IMR-90 (cell line): ENCODE measurements at regions not wholly inside any gene's neighbourhood (a gene's known extent, or its start where the extent isn't known, plus 50 kb on each side); places are given as distances from the start of the nearest gene placed in this dataset.

Source experiments
- ATAC-seq: fragments of 200-7000 bp; cut with Tn5 transposase; 2 replicates; pipeline ENCODE4 v1.9.1; 2020; ENCODE audit warnings: low read depth, mild to moderate bottlenecking, moderate library complexity
- BruUV-seq: library from RNA; stranded (reverse); fragments of 400-500 nt; replicated peaks from 2 replicates; lab custom pipeline; 2021; lab: Mats Ljungman, UMichigan
- CTCF ChIA-PET: fragments of 300-600 bp; formaldehyde crosslinking; extraction: SDS; loops from one replicate; lab custom pipeline; 2021; ENCODE audit warnings: antibody characterized with exemption; lab: Yijun Ruan, JAX
- POLR2A ChIA-PET: fragments of 300-600 bp; sonication (Branson Sonifier 250); formaldehyde crosslinking; loops from one replicate; lab custom pipeline; 2022; ENCODE audit warnings: antibody characterized with exemption; ENCODE audit not compliant: unreplicated experiment; lab: Charles Lee
- DNase-seq: peaks from one replicate; pipeline ENCODE4 v3.0.0; 2013
- H2AFZ ChIP-seq: replicated peaks from 2 replicates; pipeline ENCODE3; 2013; ENCODE audit warnings: low read length, mild to moderate bottlenecking; ENCODE audit not compliant: poor library complexity
- H2AK5ac ChIP-seq: 2 replicates; pipeline ENCODE4 v1.6.1; 2013; ENCODE audit warnings: low read depth, low read length, inconsistent platforms
- H2AK9ac ChIP-seq: replicated peaks from 2 replicates; pipeline ENCODE3; 2013; ENCODE audit warnings: mild to moderate bottlenecking, low read depth, low read length, moderate library complexity; ENCODE audit not compliant: poor library complexity
- H2BK120ac ChIP-seq: 2 replicates; pipeline ENCODE4 v1.6.1; 2013; ENCODE audit warnings: low read depth, low read length, inconsistent platforms
- H2BK15ac ChIP-seq: 3 replicates; pipeline ENCODE4 v1.6.1; 2013; ENCODE audit warnings: low read depth, low read length, inconsistent platforms
- H2BK20ac ChIP-seq: 2 replicates; pipeline ENCODE4 v1.6.1; 2013; ENCODE audit warnings: low read depth, mild to moderate bottlenecking, inconsistent platforms, low read length, moderate library complexity
- H2BK5ac ChIP-seq: 2 replicates; pipeline ENCODE4 v1.6.1; 2013; ENCODE audit warnings: mild to moderate bottlenecking, low read depth, low read length, inconsistent platforms; ENCODE audit not compliant: poor library complexity, severe bottlenecking
- H3K14ac ChIP-seq: replicated peaks from 2 replicates; pipeline ENCODE4 v1.6.1; 2013; ENCODE audit warnings: low read depth, low read length, inconsistent platforms
- H3K18ac ChIP-seq: 2 replicates; pipeline ENCODE4 v1.6.1; 2013; ENCODE audit warnings: low read depth, low read length, control low read depth
- H3K23ac ChIP-seq: 2 replicates; pipeline ENCODE4 v1.6.1; 2013; ENCODE audit warnings: low read depth, low read length, inconsistent platforms
- H3K27ac ChIP-seq: 2 replicates; pipeline ENCODE4 v1.5.1; 2013; ENCODE audit warnings: mild to moderate bottlenecking, control low read depth, low read length; ENCODE audit not compliant: insufficient read depth
- H3K27me3 ChIP-seq: 2 replicates; pipeline ENCODE4 v1.6.1; 2013; ENCODE audit warnings: low read length; ENCODE audit not compliant: control insufficient read depth, insufficient read depth
- H3K36me3 ChIP-seq: 2 replicates; pipeline ENCODE4 v1.6.1; 2013; ENCODE audit warnings: low read length, mixed read lengths; ENCODE audit not compliant: control insufficient read depth, insufficient read depth
- H3K4ac ChIP-seq: 2 replicates; pipeline ENCODE4 v1.6.1; 2013; ENCODE audit warnings: low read depth, low read length, inconsistent platforms
- H3K4me1 ChIP-seq: 2 replicates; pipeline ENCODE4 v1.6.1; 2013; ENCODE audit warnings: low read length, mixed read lengths; ENCODE audit not compliant: control insufficient read depth, insufficient read depth
- H3K4me2 ChIP-seq: 2 replicates; pipeline ENCODE4 v1.6.1; 2013; ENCODE audit warnings: low read depth, mild to moderate bottlenecking, control low read depth, low read length, moderate library complexity
- H3K4me3 ChIP-seq: 2 replicates; pipeline ENCODE4 v1.5.1; 2013; ENCODE audit warnings: low read depth, mild to moderate bottlenecking, control low read depth, low read length, moderate library complexity; ENCODE audit not compliant: insufficient read depth
- H3K56ac ChIP-seq: 2 replicates; pipeline ENCODE4 v1.6.1; 2013; ENCODE audit warnings: low read length, inconsistent platforms; ENCODE audit not compliant: insufficient read depth; ENCODE audit errors: extremely low read depth
- H3K79me1 ChIP-seq, 2 experiments: 2 replicates each; pipeline ENCODE4 v1.6.1; 2013; ENCODE audit warnings: low read length in 2 of 2, inconsistent platforms in 1 of 2, low read depth in 1 of 2
- H3K9ac ChIP-seq: 2 replicates; pipeline ENCODE4 v1.6.1; 2013; ENCODE audit warnings: low read depth, low read length, control low read depth
- H3K9me1 ChIP-seq: 2 replicates; pipeline ENCODE4 v1.6.1; 2013; ENCODE audit warnings: low read length, inconsistent platforms; ENCODE audit not compliant: insufficient read depth
- H3K9me3 ChIP-seq: 2 replicates; pipeline ENCODE4 v1.6.1; 2013; ENCODE audit warnings: low read length; ENCODE audit not compliant: control insufficient read depth, insufficient read depth
- H4K20me1 ChIP-seq: 2 replicates; pipeline ENCODE4 v1.6.1; 2013; ENCODE audit warnings: low read length, inconsistent platforms; ENCODE audit not compliant: insufficient read depth
- H4K5ac ChIP-seq: 2 replicates; pipeline ENCODE4 v1.6.1; 2013; ENCODE audit warnings: mild to moderate bottlenecking, low read depth, low read length, control low read depth
- H4K8ac ChIP-seq, 2 experiments: 2 replicates each; pipeline ENCODE4 v1.6.1; 2013; ENCODE audit warnings: low read depth in 2 of 2, low read length in 2 of 2, control low read depth in 1 of 2, inconsistent platforms in 1 of 2
- H4K91ac ChIP-seq: 2 replicates; pipeline ENCODE4 v1.6.1; 2013; ENCODE audit warnings: low read depth, low read length, inconsistent platforms; ENCODE audit not compliant: insufficient read depth
- BHLHE40 ChIP-seq: fragments of 150-350 bp; IDR thresholded peaks from 2 replicates; pipeline ENCODE4 v1.6.1; 2016; ENCODE audit warnings: mild to moderate bottlenecking, low read depth, low read length
- CHD1 ChIP-seq: IDR thresholded peaks from 2 replicates; pipeline ENCODE4 v1.6.1; 2012; ENCODE audit warnings: low read depth, low read length, improper control_type of control experiment
- FOS ChIP-seq: fragments of 150-350 bp; IDR thresholded peaks from 2 replicates; pipeline ENCODE4 v1.6.1; 2016; ENCODE audit warnings: low read depth, low read length
- MAFK ChIP-seq: IDR thresholded peaks from 2 replicates; pipeline ENCODE4 v1.6.1; 2012; ENCODE audit warnings: low read depth, low read length, improper control_type of control experiment
- MAZ ChIP-seq: IDR thresholded peaks from 2 replicates; pipeline ENCODE4 v1.6.1; 2012; ENCODE audit warnings: low read depth, mild to moderate bottlenecking, low read length, improper control_type of control experiment, moderate library complexity, borderline replicate concordance
- MXI1 ChIP-seq: IDR thresholded peaks from 2 replicates; pipeline ENCODE4 v1.6.1; 2012; ENCODE audit warnings: low read depth, mild to moderate bottlenecking, low read length, moderate library complexity, borderline replicate concordance
- NFE2L2 ChIP-seq: fragments of 150-350 bp; IDR thresholded peaks from 2 replicates; pipeline ENCODE4 v1.6.1; 2016; ENCODE audit warnings: low read depth, mild to moderate bottlenecking, low read length
- RFX5 ChIP-seq: IDR thresholded peaks from 2 replicates; pipeline ENCODE4 v1.8.0; 2012; ENCODE audit warnings: low read depth, mild to moderate bottlenecking, low read length, moderate library complexity
- USF2 ChIP-seq: fragments of 150-350 bp; IDR thresholded peaks from 2 replicates; pipeline ENCODE4 v1.6.1; 2017; ENCODE audit warnings: mild to moderate bottlenecking, antibody characterized with exemption, low read length, low read depth
- WGBS, 2 experiments: methylation state at CpG; one replicate each; pipeline versions ENCODE4 v1.1.5 to v1.1.7; 2013; ENCODE audit warnings: missing lambda C conversion rate in 2 of 2; ENCODE audit not compliant: insufficient read length in 1 of 2; ENCODE audit errors: extremely low coverage in 2 of 2; 5-methylcytosine and 5-hydroxymethylcytosine counted together
- dilution Hi-C: fragments of 300-500 bp; cut with HindIII; formaldehyde crosslinking; loops from one replicate; pipeline ENCODE4 v1.14.3; 2018; ENCODE audit warnings: low sequenced_read_pairs; ENCODE audit not compliant: unreplicated experiment
- in situ Hi-C: fragments of 300-500 bp; cut with MboI; formaldehyde crosslinking; loops from 3 replicates; pipeline ENCODE4 v1.14.3; 2019; ENCODE audit warnings: low sequenced_read_pairs, inconsistent platforms, mixed read lengths
- intact Hi-C: fragments of 100-400 bp; cut with micrococcal nuclease; formaldehyde crosslinking; loops from 2 replicates; pipeline ENCODE4 v1.10.0; 2022
- TF ChIP-seq, protein P1 (sequence below): conservative IDR thresholded peaks from 2 replicates; pipeline ENCODE4 v1.5.1; 2012; ENCODE audit warnings: mild to moderate bottlenecking, low read depth, low read length, improper control_type of control experiment
- TF ChIP-seq, protein P2 (sequence below): fragments of 150-350 bp; IDR thresholded peaks from 2 replicates; pipeline ENCODE4 v1.6.1; 2016; ENCODE audit warnings: low read depth, mild to moderate bottlenecking, low read length, moderate library complexity, borderline replicate concordance

DNA sequence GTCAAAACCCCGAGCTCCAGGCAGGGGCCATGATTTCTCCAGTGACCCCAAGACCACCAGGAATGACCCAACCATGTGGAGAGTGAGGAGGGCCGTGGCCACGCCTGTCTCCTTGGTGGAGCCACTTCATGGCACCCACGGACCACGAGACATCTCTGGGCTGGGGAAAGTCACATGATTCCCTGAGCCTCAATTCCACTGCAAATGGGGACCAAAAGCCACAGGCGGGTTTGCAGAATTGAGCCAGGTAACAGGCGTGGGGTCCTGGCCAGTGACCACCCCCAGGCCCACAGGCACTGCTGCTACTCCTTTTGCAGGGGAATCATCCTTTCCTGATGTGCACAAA is 178.9 kb downstream of the CTTN start:
- H3K14ac ChIP-seq = no peak overlapping the region
- BruUV-seq = no TSS peak
- intact Hi-C loops (no loop called here), in situ Hi-C loops (no loop called here), dilution Hi-C loops (no loop called here)
- no peaks in the 10 kb centered on the region for H3K36me3 ChIP-seq
- WGBS, 2 experiments = 100% methylated on average over 1 of the region's 7 CpGs; no CpG with 5 or more reads in 1 of the 2 experiments
- no peak overlapping the region for H3K27ac ChIP-seq
- CTCF ChIA-PET = no interaction called here
- H2BK120ac ChIP-seq = no peak overlapping the region
- no peak overlapping the region for H3K56ac ChIP-seq
- no peak overlapping the region for H3K9ac ChIP-seq
- no peak overlapping the region for H4K8ac ChIP-seq
- no peak overlapping the region for H3K23ac ChIP-seq
- H3K4me2 ChIP-seq = no peak overlapping the region
- no peaks in the 10 kb centered on the region for H3K79me1 ChIP-seq
- H2BK20ac ChIP-seq = no peak overlapping the region
- no peaks in the 10 kb centered on the region; the same call in 1 of the 2 replicates for H3K9me3 ChIP-seq
- no peak overlapping the region for H2AK9ac ChIP-seq
- no peaks in the 10 kb centered on the region; the same call in 1 of the 2 replicates for H4K20me1 ChIP-seq
- no peak overlapping the region for H2AK5ac ChIP-seq
- no peak overlapping the region for H2BK15ac ChIP-seq
- POLR2A ChIA-PET = no interaction called here
- H2AFZ ChIP-seq = no peak overlapping the region
- H2BK5ac ChIP-seq = no peak overlapping the region
- ATAC-seq (no peak), DNase-seq (no peak)
- no peak overlapping the region for H3K4ac ChIP-seq
- no peak overlapping the region for H4K5ac ChIP-seq
- no peak overlapping the region for H3K18ac ChIP-seq
- H3K9me1 ChIP-seq = no peaks in the 10 kb centered on the region
- H3K27me3 ChIP-seq = no peaks in the 10 kb centered on the region
- no peaks in the 10 kb centered on the region for H3K4me1 ChIP-seq
- TF ChIP-seq FOS = no peak
- no peak for TF ChIP-seq BHLHE40
- no peak for TF ChIP-seq RFX5
- no peak for TF ChIP-seq USF2
- TF ChIP-seq MXI1 = no peak
- no peak for TF ChIP-seq MAFK
- TF ChIP-seq, protein P1, sequence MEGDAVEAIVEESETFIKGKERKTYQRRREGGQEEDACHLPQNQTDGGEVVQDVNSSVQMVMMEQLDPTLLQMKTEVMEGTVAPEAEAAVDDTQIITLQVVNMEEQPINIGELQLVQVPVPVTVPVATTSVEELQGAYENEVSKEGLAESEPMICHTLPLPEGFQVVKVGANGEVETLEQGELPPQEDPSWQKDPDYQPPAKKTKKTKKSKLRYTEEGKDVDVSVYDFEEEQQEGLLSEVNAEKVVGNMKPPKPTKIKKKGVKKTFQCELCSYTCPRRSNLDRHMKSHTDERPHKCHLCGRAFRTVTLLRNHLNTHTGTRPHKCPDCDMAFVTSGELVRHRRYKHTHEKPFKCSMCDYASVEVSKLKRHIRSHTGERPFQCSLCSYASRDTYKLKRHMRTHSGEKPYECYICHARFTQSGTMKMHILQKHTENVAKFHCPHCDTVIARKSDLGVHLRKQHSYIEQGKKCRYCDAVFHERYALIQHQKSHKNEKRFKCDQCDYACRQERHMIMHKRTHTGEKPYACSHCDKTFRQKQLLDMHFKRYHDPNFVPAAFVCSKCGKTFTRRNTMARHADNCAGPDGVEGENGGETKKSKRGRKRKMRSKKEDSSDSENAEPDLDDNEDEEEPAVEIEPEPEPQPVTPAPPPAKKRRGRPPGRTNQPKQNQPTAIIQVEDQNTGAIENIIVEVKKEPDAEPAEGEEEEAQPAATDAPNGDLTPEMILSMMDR = no peak
- no peak for TF ChIP-seq CHD1
- no peak for TF ChIP-seq NFE2L2
- TF ChIP-seq MAZ = no peak
- TF ChIP-seq, protein P2, sequence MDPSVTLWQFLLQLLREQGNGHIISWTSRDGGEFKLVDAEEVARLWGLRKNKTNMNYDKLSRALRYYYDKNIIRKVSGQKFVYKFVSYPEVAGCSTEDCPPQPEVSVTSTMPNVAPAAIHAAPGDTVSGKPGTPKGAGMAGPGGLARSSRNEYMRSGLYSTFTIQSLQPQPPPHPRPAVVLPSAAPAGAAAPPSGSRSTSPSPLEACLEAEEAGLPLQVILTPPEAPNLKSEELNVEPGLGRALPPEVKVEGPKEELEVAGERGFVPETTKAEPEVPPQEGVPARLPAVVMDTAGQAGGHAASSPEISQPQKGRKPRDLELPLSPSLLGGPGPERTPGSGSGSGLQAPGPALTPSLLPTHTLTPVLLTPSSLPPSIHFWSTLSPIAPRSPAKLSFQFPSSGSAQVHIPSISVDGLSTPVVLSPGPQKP = no peak
- H3K4me3 ChIP-seq = no peak overlapping the region
- no peak overlapping the region for H4K91ac ChIP-seq
